ENCODE measurements at regions not wholly inside any gene's neighbourhood (a gene's known extent, or its start where the extent isn't known, plus 50 kb on each side); places are given as distances from the start of the nearest gene placed in this dataset.

DNA sequence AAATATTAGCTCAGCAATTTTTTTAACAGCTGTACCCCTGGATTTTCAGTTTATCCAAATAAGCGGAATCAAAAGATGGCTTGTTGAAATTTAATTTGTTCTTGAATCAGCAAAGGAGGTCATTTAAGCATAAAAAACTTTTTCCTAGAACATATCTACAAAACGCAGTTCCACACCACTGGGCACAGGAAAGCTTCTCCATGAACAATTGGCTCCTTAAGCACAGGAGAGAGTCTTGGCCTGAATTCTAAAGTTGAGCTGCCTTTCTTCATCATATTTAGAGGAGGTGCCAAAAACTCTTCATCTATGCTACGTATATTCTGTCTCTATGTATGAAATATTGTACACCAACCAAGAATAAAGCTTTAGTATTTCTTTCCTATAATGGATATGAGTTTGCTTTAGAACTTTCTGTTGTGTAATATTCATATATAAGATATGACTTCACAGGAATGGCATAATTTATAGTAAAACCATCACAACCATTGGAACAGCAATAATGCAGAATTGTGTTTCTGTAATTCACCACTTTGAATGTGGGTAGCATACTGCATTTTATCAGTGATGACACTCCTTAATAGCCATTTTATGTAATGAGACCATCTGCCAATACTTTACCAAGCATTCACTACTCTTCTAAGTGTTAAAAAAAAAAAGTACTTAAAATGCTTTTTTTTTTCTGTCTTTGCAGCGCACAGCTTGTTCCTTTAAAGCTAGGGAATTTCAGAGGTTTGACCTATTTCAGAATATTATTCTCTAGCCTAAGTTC, 263.7 kb downstream of the SLITRK6 start:
- DNase-seq, result no peak

DNA sequence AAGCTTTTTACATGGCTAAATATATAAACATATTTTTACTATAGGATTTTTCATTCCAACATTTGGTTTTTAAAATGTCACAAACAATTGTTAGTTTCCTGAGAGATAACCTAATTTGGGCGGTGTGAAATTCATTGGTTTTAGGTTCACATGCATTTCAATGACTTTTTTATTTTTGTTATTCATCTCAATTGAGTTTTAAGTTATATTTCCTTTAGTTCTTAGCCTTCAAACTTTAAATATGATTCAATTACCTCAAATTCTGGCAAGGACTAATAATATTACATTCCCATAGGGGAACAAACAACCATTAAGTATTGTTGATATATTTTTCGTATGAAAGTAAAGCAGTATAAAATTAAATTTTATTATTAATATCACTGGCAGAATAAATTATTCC, 265.3 kb downstream of the SLITRK6 start:
- no peak for DNase-seq

DNA sequence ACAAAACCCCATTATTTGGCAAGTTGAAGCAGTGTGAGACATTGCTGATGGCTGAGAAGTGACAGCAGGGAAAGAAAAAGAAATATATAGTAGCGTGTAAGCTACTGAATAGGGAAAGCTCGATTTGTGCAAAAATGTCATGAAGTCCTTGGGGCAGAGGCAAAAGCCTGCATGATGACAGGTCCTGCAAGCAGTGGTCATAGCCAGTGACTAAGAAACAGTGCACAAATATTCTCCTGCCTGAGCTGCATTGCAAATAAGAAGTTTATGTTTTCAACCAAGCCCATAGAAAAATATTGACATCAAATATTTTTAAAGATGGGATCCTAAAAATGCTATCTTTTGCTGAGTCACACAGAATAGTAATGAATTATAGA, 270.0 kb downstream of the SLITRK6 start:
- no peak for DNase-seq

DNA sequence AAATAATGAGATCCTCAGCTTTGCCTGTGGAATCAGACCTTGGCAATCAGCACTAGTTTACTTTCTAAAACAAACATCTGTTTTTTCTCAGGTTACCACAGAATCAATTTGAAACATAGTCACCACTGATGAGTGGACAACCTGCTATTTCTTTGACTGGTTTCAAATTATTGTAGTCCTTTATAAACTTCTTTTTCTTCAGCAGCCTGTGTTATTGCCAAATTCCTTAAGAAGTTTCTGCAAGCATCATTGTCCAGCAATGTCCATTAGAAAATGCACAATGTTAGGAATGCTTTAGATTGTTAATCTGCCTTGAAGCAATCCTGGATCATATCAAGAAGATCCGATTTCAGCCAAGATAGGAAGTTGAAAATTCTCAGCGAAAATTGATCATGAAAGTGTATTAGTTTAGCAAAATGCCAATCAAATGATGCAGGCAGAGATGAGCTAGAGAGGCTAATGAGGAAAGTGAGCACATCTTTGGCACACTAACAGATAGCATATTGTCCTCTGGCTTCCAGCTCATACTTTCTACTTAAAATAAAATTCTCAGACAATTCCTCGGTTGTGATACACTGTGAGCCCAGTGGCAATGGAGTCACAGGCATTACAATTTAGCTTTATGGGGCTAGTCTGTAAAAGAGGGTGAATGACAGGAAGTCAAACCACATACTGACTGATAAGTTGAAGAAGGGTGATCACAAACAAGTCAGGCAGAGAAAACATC, 270.6 kb downstream of the SLITRK6 start:
- no peak for DNase-seq

DNA sequence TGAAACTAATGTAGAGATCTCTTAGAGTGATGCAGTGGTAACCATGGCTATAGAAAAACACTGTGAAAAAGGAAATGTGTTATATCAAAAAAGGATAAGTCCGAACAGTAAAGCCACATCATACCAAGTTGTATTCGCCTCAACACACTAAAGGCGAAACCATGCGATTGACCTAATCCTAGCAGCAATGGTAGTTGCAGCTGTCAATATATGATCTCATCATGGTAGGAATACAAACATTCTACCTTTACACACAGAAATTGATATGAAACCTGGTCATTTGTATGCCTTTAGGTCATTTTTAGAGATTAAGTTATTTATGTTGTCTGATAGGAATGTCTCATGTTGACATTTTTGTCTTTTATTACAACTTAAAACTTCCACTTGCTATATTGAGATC, 271.9 kb downstream of the SLITRK6 start:
- DNase-seq, result no peak

DNA sequence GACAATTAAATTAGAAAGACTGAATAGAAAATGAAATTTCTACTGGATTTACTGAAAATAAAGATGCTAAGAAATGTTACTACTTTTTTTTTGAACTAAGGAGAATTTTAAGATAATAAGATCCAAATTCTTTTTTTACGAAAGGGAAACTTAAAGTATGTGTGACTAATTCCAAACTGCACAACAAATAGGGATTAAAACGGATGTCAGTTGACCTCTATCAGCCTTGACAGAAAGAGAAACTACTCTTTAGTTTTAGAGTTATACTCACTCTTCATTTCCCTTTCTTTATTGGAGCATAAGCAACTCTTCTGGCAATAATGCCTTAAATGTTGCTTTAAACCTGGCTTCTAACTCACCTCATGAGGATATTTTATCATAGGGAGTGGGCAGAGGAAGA, 273.8 kb downstream of the SLITRK6 start:
- no peak for DNase-seq

DNA sequence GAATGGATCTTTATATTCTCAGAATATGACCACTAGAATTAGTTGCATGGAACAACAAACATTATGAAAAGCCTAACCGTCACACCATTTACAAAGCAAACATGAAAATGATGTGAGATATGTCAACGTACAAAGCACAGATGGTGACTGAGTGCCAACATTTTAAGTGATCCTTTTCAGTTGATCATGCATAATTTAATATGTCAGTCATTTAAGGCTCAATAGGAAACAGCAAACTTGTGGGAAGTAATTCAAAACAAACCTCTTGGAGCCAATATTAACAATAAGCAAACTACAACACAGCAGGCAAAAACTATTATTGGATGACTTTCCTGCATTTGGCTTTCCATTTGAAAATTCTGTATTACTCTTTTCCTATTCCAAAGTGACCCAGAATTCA, 277.6 kb downstream of the SLITRK6 start:
- peak; percentile 34 for DNase-seq

DNA sequence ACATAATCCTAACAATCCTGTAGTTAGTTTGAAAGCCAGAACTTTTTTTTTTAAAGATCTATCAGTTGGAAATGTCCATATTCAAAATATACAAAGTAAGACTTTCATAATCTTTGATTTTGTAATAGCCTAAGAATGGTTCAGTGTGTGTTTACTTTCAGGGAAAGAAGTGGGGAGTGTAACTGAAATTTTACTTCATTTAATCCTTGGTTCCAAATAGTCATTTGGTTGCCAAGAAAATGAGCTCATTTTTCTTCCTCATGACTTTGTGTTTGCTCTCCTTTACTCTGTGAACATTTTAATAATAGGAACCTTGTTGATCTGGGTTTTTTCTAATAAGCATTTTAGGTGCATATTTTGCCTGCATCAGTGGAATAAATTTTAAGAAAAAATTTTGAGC, 278.8 kb downstream of the SLITRK6 start:
- no peak for DNase-seq

DNA sequence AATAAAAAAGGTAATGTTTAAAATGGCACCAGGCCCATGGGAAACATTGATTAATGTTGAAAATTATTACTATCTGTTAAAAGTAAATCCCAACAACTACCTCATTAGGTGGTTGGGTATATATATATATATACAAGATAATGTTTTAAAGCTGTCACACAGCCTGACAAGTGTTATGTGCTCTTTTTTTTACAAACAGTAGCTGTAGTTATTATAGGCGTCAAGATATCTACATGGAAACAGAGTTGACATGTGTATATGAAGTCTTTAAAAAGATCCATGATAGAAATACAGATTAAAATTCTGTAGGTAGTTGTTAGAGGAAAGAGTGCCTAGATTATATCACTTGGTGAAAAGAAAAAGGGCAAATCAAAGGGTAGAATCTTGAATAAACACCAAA, 279.9 kb downstream of the SLITRK6 start:
- DNase-seq, result no peak

DNA sequence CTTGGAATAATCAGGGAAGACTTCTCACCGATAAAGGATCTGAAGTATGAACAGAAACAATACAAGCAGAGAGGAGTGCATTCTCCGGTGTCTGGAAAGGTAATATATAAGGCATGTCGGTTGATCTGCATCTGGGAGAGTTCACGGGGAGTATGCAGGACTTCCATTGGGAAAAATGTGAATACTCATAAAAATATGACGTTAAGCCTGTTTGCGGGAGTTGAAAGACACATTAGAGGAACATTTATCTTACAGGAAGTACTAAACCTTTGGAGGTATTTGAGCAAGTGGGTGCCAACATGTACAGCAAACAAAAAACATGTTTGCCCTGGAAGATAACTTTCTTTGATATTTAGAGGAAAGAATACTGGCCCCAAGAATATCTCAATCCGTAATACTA, 286.8 kb downstream of the SLITRK6 start:
- DNase-seq, result no peak

DNA sequence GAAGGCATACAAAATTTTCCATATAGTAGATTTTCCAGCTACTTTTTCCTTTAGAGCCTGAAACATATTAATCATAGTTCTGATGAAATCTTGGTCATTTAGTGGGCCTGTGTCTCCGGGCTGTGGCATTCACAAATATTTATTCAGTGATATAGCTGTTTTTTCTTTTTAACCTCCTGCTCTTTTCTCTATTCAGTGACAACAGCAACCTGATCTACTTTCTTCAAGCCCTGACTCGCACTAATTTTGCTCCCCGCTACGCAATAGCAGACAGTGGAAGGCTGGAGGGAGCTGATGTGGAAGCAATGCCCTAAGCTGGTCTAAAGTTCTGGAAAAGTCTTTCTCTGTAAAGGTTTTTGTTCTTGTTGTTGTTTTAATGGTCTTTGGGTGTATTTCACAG, 289.7 kb downstream of the SLITRK6 start:
- DNase-seq, result no peak

DNA sequence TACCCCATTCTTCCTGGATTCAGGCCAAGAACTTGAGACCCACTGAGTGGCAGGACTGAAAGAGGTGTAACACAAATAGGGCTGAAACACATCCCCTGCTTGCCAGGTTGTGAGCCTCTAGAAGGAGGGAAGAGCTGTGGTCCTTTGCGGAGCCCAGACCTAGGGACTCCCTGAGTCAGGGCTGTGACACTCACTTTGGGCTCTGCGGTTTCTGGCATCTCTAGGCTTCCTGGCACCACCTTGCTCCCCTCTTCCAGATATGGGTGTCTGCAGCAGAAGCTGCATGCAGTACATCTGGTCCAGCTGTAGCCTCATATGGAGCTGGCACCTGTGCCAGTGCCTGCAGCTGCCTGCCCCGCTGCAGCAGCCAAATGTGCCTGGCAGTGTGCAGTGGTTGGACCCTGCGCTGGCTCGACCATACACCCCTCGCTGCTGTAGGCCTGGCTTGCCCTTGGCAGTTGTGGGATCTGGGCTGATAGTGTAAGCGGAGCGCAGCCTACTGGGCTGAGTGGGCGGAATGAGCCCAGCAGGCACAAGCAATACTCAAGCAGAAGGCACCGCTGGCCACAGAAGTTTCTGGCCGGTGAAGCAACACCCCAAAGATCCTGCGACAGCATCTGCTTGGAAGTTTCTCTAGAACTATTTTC, 290.4 kb downstream of the SLITRK6 start:
- DNase-seq, result no peak

DNA sequence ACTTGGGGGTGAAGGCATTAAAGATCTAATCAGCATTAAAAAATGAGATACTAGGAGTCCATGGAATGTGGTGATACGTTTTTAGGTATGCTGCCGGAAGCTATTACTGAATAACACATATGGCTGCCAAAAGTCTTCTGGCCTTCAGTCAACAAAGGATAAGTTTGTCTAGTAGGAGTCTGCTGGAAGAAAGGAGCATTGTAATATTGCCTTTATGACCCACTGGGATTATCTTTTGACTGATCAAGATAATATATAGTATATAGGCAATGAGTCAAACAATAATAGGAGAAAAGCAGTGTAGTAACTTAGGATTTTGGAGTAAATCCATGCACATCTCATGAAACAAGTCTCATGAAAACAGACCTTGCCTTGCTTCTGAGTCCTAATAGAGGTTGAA, 295.4 kb downstream of the SLITRK6 start:
- no peak for DNase-seq

DNA sequence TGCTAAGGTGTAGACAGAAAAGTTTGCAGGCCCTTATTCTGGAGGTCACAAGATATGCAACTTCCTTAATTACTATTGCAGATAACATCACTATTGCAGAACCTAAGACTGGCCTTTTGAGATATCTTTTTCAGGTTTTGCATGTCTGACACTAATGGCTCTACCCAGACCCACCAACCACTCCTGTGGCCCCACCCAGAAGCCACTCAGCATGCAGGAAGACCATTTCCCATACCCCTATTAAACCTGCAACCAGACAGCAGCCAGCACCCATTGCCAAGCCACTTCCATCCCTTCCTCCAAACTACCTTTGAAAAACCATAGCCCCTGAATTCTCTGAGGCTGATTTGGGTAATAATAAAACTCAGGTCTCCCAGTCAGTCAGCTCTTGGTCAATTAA, 297.6 kb downstream of the SLITRK6 start:
- no peak for DNase-seq

DNA sequence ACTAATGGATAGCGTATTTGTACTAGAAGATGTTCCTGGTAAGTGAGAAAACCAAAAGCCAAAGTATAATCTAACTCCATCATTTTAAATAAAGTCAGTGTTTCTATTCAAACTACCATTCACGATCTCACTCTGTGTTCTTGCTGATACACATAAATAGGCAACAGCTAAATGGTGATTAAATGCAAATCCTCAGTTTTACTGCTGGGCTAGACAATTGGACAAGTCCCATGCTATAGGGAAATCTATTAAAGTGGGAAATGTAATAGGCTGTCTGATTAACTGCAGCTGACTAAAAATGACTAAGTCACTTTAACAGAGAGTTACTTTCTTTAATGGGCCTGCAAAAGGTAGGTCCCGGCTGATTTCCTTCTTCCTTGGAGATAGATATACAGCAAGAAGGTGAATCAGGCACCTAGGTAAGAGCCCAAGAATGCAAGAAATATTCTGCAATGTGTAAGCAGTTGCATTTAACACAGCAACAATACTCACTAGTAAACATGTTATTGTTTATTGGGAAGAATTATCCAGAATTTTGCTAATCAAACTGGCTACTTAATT, 298.4 kb downstream of the SLITRK6 start:
- DNase-seq, result no peak

DNA sequence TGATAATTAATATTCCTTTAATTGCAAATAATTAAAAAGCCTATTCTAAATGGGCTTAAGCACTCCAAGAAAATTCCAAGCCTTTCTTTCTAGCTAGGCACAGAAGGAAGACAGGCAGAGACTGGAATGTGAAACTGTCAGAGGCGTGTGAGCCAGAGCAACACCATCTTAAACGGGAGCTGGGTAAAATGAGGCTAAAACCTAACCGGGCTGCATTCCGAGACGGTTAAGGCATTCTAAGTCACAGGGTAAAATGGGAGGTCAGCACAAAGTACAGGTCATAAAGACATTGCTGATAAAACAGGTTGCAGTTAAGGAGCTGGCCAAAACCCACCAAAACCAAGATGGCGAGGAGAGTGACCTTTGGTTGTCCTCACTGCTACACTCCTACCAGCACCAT, 300.4 kb downstream of the SLITRK6 start:
- DNase-seq, result no peak

DNA sequence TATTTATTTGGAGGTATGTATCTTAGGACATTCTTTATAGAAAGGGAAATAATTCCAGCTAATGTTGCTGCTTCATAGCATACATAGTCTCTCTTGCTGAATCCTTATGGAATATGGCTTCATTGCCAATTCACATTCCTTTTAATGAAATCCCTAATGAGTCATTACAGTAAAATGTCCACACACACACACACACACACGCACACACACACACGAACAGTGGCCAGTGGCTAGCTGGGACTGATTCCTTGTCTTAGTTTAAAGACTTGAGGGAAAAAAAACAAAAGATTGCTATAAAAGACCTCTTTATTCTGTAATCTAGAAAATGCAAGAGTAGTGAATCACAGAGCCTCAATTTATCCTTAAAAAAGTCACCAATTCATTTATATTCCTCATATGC, 301.6 kb downstream of the SLITRK6 start:
- no peak for DNase-seq

DNA sequence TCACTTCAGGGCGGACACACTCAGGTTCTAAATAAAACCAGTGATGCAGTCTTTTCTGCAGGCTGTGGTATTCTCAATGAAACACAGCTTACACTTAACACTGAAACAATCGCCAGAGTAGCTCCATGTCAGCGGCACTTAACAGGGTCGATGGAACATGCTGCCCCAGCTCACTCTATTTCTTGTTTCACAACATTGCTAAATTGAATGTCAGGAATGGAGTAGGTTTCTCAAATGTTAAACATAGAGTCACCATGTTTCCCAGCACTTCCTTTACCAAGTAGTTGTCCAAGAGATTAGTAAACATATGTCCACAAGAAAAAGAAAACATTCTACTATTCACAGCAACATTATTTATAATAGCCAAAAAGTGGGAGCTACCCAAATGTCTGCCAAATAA, 306.9 kb downstream of the SLITRK6 start:
- no peak for DNase-seq

DNA sequence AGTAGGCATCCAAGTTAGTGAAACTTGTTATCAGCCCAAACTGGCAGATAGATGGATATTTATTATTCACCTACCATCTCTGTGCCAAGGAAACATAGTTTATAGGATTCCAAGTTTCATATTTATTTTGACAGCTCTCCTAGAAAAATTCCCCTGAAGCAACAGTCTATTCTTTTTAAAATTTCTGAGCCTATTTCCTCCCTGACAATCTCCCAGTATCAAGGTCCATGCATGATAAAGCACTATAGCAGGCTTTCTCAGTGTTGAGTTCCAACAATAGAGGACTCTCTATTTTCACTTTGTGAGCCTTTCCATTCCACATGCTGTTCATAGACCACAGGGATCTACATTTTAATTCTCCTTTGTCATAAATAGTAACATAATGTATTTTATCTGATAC, 312.6 kb downstream of the SLITRK6 start:
- DNase-seq, result no peak

DNA sequence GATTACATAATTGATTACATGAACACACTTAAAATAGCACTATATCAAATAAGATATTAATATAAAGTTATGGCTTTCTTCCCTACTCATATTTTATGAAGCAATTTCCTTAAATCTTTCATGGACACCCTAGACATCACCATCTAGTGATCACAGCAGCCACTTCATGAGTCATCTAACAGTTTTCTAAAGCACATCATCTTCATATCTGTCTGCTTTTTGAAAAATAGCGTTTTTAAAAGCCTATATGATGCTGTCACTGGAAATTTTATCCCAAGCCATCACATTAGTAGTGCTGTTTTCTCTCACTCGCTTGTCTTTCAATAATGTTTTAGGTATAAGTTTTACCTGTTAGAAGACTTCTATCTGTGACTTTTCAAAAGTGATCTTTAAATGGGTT, 326.1 kb downstream of the SLITRK6 start:
- DNase-seq, result no peak

DNA sequence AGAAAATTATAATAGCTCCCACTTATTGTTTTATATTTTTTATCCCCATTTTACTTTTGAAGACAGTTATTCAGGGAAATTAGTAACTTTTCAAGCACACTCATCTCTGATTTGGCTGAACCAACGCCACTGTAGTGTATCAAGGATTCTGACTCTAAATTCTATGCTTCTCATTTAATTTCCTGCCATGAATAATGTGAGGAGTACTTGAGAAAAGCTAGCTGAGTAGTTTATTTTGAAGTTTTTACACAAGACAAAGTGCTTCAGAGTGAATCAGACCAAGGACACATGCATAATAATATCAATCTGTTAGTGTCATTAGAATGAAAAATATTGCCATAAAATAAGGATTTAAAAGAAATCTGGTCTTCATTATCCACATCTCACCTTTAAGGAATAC, 329.9 kb downstream of the SLITRK6 start:
- no peak for DNase-seq

DNA sequence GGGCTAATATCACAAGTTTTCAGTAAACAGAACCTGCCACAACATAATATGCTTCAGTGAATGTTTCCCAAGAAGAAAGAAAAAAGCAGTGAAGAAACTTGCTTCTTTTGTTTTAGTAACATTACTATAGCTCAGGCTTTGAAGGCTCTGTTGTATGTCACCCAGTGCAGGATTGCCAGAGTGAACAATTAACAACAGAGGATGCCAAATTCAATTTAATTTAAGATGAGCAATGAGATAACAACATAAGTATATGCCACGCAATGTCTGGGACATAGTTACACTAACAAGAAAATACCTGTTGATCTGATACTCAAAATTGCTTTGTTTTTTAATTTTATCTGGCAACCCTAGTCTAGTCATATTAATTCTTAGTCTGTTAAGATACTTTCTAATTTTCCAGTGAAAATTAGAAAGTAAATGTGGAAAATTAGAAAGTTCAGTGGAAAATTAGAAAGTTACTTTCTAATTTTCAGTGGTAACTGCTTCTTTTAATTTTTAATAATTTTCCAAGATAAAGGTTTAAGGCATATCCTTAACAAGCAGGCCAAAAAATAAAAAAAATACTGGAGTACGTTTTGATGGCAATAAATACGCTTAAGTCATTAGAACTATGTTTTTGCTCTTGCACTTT, 336.3 kb downstream of the SLITRK6 start:
- DNase-seq, result no peak

DNA sequence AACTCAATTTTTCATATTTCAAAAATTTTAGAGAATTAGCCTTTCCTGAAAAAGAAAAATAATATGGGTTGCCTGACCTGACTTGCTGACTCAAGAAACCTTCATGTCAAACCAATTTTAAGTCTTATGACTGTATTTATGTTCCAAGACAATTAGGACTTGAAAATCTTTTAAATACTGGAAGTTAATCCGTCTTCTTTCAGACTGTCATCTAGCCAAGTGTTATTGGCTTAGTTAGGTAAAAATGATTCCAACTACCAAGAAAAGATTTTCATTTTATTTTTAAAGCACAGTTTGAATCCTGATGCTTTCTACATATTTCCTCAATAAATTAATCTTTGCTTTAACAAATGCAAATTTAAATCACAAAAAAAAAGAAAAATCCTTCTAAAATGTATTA, 337.6 kb downstream of the SLITRK6 start:
- DNase-seq, result no peak

DNA sequence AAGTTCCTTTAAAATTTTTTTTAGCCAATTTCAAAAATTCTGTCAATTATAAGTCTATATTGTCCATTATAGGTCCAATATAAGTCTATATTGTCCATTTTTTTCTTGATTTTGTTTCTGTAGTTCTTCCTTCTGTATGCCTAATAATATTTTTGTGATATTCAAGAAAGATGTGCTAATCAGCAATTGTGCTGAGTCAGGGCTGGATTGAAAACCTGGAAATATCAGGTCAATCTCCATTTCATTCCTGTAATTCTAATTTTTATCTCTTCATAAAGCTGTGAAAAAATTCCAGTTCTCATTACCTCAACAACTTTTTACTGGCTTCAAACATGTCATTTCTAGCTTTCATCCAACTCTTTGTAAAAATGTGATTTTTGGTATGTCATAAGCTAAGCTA, 353.7 kb downstream of the SLITRK6 start:
- no peak for DNase-seq

Measured in NCI-H1048 (cell line).